ENCODE measurements at regions not wholly inside any gene's neighbourhood (a gene's known extent, or its start where the extent isn't known, plus 50 kb on each side); places are given as distances from the start of the nearest gene placed in this dataset.
"Not testable (repeated sequence)": the region's sequence is repeated elsewhere in the genome, so short reads cannot be mapped to it uniquely, and the experiment has no call there.

DNA sequence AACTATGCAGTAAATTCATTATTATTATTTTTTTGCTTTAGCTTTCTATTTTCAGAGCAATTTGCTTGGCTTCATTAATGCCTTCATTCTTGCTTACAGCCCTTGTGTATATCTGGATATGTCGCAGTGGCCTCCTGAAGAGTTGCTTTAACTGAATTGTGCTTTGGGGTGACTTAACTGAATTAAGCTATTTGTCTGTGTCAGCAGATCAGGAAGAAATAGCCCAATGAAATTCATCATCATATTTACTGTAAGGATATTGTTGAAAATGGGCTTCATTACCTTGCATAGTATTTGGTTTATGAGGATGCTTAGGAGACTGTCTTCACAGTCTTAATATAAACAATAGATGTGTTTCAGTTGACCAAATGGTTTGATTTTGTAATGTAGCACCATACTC lies 59.7 kb upstream of the PIP4K2A start:
- ChIA-PET POLR2A (no interaction called here), CTCF (no interaction called here)
- no peaks in the 10 kb centered on the region for H3K9me3 ChIP-seq
- DNase-seq (ENCODE audit: low read depth in 1 of 2, low spot score in 1 of 2): no peak
- no peak overlapping the region for H3K27ac ChIP-seq
- TF ChIP-seq MAFK (IDR thresholded peaks at IDR 0.05; ENCODE audit: partially characterized antibody) (peak; percentile 66), REST (IDR thresholded peaks at IDR 0.05) (no peak)
- no peak overlapping the region for H3K4me3 ChIP-seq
- peak; percentile 23 for FAIRE-seq
- H3K4me1 ChIP-seq: no peaks in the 10 kb centered on the region
- WGBS (ENCODE audit: missing lambda C conversion rate): 14% methylated on average over 1 of the region's 1 CpG
- ATAC-seq: no peak
- H3K4me2 ChIP-seq: no peak overlapping the region

DNA sequence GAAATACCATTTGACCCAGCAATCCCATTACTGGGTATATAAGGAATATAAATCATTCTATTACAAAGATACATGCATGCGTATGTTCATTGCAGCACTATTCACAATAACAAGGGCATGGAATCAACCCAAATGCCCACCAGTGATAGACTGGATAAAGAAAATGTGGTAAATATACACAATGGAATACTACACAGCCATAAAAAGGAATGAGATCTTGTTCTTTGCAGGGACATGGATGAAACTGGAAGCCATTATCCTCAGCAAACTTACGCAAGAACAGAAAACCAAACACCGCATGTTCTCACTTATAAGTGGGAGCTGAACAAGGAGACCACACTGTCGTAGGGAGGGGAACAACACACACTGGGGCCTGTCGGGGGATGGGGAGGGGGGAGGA lies 57.3 kb upstream of the PIP4K2A start:
- FAIRE-seq; H3K9me3 ChIP-seq; H3K4me2 ChIP-seq; POLR2A ChIA-PET; H3K27ac ChIP-seq; H3K4me3 ChIP-seq; H3K4me1 ChIP-seq; DNase-seq (ENCODE audit: low read depth in 1 of 2, low spot score in 1 of 2); ATAC-seq; CTCF ChIA-PET: not testable (repeated sequence)
- 78% methylated on average over 5 of the region's 5 CpGs for WGBS (ENCODE audit: missing lambda C conversion rate)

DNA sequence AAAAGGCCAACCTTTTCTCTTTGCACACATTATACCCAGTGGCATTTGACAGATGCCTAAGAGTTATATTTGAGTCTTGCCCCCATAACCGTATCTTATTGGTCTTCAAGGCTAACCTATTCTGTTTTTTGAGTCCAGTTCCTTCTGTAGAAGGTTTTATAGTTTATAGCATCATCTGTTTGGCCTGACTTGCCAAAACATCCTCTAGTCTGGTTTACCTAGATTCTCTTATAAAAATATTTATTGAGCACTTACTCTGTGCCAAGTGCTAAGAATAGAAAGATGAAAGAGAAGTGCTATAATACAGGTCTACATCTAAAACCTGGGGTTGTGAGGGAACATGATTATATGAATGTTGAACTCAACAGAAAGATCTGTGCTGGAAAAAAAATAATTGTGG lies 55.9 kb upstream of the PIP4K2A start:
- Histone ChIP-seq H3K4me2 (no peak overlapping the region), H3K4me1 (no peaks in the 10 kb centered on the region), H3K9me3 (no peaks in the 10 kb centered on the region), H3K27ac (no peak overlapping the region), H3K4me3 (no peak overlapping the region)
- FAIRE-seq (no peak), DNase-seq (ENCODE audit: low read depth in 1 of 2, low spot score in 1 of 2) (no peak), ATAC-seq (no peak)
- 11% methylated on average over 1 of the region's 1 CpG for WGBS (ENCODE audit: missing lambda C conversion rate)
- ChIA-PET POLR2A (no interaction called here), CTCF (interaction anchor here (1.0 kb wide), 1 partner anchor 42 kb away, joined by 3 read pairs; no protein-coding TSS in a partner anchor)
- TF ChIP-seq, protein P1, sequence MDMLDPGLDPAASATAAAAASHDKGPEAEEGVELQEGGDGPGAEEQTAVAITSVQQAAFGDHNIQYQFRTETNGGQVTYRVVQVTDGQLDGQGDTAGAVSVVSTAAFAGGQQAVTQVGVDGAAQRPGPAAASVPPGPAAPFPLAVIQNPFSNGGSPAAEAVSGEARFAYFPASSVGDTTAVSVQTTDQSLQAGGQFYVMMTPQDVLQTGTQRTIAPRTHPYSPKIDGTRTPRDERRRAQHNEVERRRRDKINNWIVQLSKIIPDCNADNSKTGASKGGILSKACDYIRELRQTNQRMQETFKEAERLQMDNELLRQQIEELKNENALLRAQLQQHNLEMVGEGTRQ (IDR thresholded peaks at IDR 0.05): no peak

DNA sequence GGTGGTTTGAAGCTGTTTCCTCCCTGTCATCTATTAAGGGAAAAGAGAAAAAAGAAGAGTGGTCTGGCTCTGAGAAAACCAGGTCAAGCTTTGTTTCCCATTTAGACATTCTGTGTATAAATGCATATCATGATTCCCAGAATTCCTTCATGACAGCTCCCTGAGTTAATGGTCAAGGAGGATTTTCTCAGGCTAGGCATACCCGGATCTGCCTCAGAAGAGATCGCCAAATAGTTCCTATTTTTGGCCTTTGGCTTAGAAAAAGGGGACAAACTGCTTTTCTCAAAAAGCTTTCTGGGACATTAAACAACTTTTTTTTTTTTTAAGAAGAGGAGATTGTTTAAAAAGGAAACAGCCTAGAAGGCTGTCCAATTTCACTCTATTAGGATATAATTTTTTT lies 53.5 kb upstream of the PIP4K2A start:
- DNase-seq (ENCODE audit: low read depth in 1 of 2, low spot score in 1 of 2) (no peak), ATAC-seq (no peak), FAIRE-seq (no peak)
- Histone ChIP-seq H3K27ac (no peak overlapping the region), H3K9me3 (no peaks in the 10 kb centered on the region), H3K4me2 (no peak overlapping the region), H3K4me1 (no peaks in the 10 kb centered on the region), H3K4me3 (no peak overlapping the region)
- ChIA-PET CTCF (no interaction called here), POLR2A (no interaction called here)
- 50% methylated on average over 2 of the region's 2 CpGs for WGBS (ENCODE audit: missing lambda C conversion rate)
- no peak for TF ChIP-seq RCOR1 (IDR thresholded peaks at IDR 0.05; ENCODE audit: low read depth, low read length)
- no peak for TF ChIP-seq POLR2AphosphoS2 (conservative IDR thresholded peaks at IDR 0.05; ENCODE audit: low read length)
- TF ChIP-seq PHF8 (IDR thresholded peaks at IDR 0.05; ENCODE audit: borderline replicate concordance, low read depth): no peak
- TF ChIP-seq TFCP2L1 (CRISPR knock-in tag; IDR thresholded peaks at IDR 0.05): no peak
- TF ChIP-seq BHLHE40 (IDR thresholded peaks at IDR 0.05; ENCODE audit: low read depth, low read length): no peak
- no peak for TF ChIP-seq EP300 (IDR thresholded peaks at IDR 0.05)
- no peak for TF ChIP-seq HDAC2 (IDR thresholded peaks at IDR 0.05)
- TF ChIP-seq, protein P1 (IDR thresholded peaks at IDR 0.05): no peak
- TF ChIP-seq NR3C1 (IDR thresholded peaks at IDR 0.05): no peak
- TF ChIP-seq SMC3 (IDR thresholded peaks at IDR 0.05): no peak
- TF ChIP-seq EHMT2 (IDR thresholded peaks at IDR 0.05; ENCODE audit: low read depth): no peak
- TF ChIP-seq FOXS1 (CRISPR knock-in tag; IDR thresholded peaks at IDR 0.05): no peak
- no peak for TF ChIP-seq RARB (CRISPR knock-in tag; IDR thresholded peaks at IDR 0.05)
- TF ChIP-seq FOSL2 (IDR thresholded peaks at IDR 0.05): no peak
- TF ChIP-seq FOSL2 (CRISPR knock-in tag; IDR thresholded peaks at IDR 0.05): no peak
- no peak for TF ChIP-seq GATA3 (IDR thresholded peaks at IDR 0.05; ENCODE audit: borderline replicate concordance)
- no peak for TF ChIP-seq HOXB13 (CRISPR knock-in tag; IDR thresholded peaks at IDR 0.05; ENCODE audit: low read depth)

All from A549 (cell line).